Left lung (tissue), 4 donors: ENCODE measurements at regions not wholly inside any gene's neighbourhood (a gene's known extent, or its start where the extent isn't known, plus 50 kb on each side); places are given as distances from the start of the nearest gene placed in this dataset.
A peak's percentile ranks its signal among the peaks of the same experiment; 100 is the strongest.

ENCODE experiments used
- ATAC-seq: fragments of 200-7000 bp; cut with Tn5 transposase; one replicate; pipeline ENCODE4 v1.9.1; 2020; ENCODE audit warnings: moderate library complexity
- DNase-seq, 4 donors: peaks; one replicate each; pipeline ENCODE4 v3.0.0-alpha.2; 2013 to 2020
- H3K27ac ChIP-seq, 2 donors: fragments of 200-600 bp; sonication (generic) in 1 of 2; one replicate each; pipeline versions ENCODE4 v1.5.0 to v1.8.0; 2020 to 2021
- H3K27me3 ChIP-seq, 2 donors: fragments of 200-600 bp; sonication (generic) in 1 of 2; one replicate each; pipeline versions ENCODE4 v1.5.0 to v1.8.0; 2020 to 2021
- H3K36me3 ChIP-seq, 2 donors: fragments of 200-600 bp; sonication (generic) in 1 of 2; one replicate each; pipeline versions ENCODE4 v1.5.0 to v1.8.0; 2020 to 2021
- H3K4me1 ChIP-seq, 2 donors: fragments of 200-600 bp; one replicate each; pipeline ENCODE4 v1.8.0; 2021
- H3K4me3 ChIP-seq, 2 donors: fragments of 200-600 bp; sonication (generic) in 1 of 2; one replicate each; pipeline versions ENCODE4 v1.5.0 to v1.8.0; 2020 to 2021; ENCODE audit warnings: mild to moderate bottlenecking in 1 of 2
- H3K9me3 ChIP-seq, 2 donors: fragments of 200-600 bp; sonication (generic) in 1 of 2; one replicate each; pipeline versions ENCODE4 v1.5.0 to v1.8.0; 2020 to 2021
- intact Hi-C, 2 donors: fragments of 100-400 bp; cut with DNase I; formaldehyde crosslinking; loops; one replicate each; pipeline versions ENCODE4 v1.11.2 to v1.14.2; 2022
- TF ChIP-seq, protein P1 (sequence below), 2 donors: fragments of 200-600 bp; sonication (generic) in 1 of 2; IDR thresholded peaks; one replicate each; pipeline versions ENCODE4 v1.5.0 to v1.8.0; 2021; ENCODE audit warnings: antibody characterized with exemption in 2 of 2
- donor health status: DM: no; HTN: yes; CAD: no.
- donor health status: DM: no; HTN: no; CAD: no.

DNA sequence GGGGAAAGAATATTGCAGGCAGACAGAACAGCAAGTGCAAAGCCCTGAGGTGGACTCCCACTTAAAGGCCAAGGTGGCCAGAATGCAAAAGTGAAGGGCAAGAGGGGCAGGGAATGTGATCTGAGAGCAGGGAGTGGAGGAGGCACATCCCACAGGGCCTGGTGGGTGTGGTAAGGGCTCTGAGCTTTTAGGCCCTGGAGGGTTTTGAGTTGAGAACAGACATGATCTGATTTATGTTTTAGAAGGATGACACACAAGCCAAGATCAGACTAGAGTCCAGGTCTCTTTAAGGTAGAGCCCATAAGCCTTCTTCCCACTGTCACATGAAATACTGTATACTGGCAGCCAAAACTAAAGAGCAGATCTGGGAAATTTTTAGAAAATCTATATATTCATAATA, 162.5 kb downstream of the SLC38A4 start:
- DNase-seq, result no peak
- no peak for ATAC-seq
- no peak overlapping the region for H3K27ac ChIP-seq
- TF ChIP-seq, protein P1, sequence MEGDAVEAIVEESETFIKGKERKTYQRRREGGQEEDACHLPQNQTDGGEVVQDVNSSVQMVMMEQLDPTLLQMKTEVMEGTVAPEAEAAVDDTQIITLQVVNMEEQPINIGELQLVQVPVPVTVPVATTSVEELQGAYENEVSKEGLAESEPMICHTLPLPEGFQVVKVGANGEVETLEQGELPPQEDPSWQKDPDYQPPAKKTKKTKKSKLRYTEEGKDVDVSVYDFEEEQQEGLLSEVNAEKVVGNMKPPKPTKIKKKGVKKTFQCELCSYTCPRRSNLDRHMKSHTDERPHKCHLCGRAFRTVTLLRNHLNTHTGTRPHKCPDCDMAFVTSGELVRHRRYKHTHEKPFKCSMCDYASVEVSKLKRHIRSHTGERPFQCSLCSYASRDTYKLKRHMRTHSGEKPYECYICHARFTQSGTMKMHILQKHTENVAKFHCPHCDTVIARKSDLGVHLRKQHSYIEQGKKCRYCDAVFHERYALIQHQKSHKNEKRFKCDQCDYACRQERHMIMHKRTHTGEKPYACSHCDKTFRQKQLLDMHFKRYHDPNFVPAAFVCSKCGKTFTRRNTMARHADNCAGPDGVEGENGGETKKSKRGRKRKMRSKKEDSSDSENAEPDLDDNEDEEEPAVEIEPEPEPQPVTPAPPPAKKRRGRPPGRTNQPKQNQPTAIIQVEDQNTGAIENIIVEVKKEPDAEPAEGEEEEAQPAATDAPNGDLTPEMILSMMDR (IDR thresholded peaks at IDR 0.05), result no peak
- intact Hi-C loops, result no loop called here
- H3K9me3 ChIP-seq, result no peaks in the 10 kb centered on the region
- no peaks in the 10 kb centered on the region for H3K27me3 ChIP-seq
- peaks cover 11 to 38% of the 10 kb centered on the region in 2 donors for H3K4me1 ChIP-seq
- no peak overlapping the region for H3K4me3 ChIP-seq
- H3K36me3 ChIP-seq, result no peaks in the 10 kb centered on the region

DNA sequence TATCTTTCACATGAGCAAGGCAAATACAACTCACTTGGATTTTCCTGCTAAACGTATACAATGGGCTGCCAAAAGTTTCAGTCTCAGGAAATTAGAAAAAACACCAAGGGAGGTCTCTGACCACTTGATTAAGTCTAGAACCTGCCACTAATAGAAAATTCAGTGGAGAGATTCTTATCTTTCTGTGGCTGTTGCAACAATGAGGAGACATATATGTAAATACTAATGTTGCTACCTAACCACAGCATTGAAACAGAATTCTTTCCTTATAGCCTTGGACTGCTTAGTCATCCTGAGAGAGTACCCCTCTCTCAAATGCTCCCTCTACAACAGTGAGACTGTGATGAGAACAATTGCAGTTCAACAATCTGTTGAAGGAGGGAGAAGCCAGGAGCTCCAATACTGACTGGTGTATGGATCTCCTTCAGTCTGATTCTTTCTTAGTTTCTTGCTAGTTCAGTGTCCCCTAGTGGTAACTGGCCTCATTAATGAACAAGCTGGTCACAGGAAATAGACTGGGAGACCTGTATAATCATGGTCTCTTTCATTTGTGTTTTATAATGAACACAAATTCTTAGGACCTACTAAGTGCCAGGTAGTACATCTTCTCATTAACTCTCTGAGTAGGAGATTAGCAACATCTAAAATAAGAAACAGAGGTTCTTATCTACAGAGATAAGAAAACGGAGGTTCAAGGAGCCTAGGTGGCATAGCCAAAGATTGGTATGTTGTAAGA, 164.5 kb downstream of the SLC38A4 start:
- Histone ChIP-seq H3K27me3 (no peaks in the 10 kb centered on the region), H3K4me1 (peaks cover 11 to 38% of the 10 kb centered on the region in 2 donors), H3K36me3 (no peaks in the 10 kb centered on the region), H3K27ac (peak overlapping the region; percentile 53 to 71), H3K4me3 (no peak overlapping the region), H3K9me3 (no peaks in the 10 kb centered on the region)
- ATAC-seq (peak; percentile 93), DNase-seq (peak in 2 of 4 donors; percentile 61 to 80)
- TF ChIP-seq, protein P1 (IDR thresholded peaks at IDR 0.05), result peak; percentile 61 to 68
- intact Hi-C loops, result no loop called here

DNA sequence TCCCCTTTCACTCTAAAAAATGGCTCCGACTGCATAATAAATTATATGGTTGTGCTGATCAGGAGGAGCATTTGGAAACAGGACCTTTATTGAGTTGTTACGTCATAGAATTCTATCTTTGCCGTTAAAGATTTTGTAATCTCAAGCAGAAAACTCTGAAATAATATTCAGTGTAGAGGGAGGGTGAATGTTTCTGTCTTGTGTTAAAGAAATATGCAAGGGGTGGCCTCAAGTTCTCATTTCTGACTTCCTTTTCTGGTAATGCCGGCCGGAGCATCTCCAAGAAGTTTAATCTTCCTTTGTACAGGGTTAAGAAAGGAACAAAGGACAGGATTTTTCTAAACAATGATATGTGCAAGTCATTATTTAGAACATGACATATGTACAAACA, 165.1 kb downstream of the SLC38A4 start:
- Histone ChIP-seq H3K4me1 (peaks cover 11 to 38% of the 10 kb centered on the region in 2 donors), H3K27me3 (no peaks in the 10 kb centered on the region), H3K27ac (peak overlapping the region; percentile 53 to 71), H3K9me3 (no peaks in the 10 kb centered on the region), H3K36me3 (no peaks in the 10 kb centered on the region), H3K4me3 (no peak overlapping the region)
- ATAC-seq, result peak; percentile 34
- intact Hi-C loops, result no loop called here
- TF ChIP-seq, protein P1 (IDR thresholded peaks at IDR 0.05), result no peak
- no peak for DNase-seq

DNA sequence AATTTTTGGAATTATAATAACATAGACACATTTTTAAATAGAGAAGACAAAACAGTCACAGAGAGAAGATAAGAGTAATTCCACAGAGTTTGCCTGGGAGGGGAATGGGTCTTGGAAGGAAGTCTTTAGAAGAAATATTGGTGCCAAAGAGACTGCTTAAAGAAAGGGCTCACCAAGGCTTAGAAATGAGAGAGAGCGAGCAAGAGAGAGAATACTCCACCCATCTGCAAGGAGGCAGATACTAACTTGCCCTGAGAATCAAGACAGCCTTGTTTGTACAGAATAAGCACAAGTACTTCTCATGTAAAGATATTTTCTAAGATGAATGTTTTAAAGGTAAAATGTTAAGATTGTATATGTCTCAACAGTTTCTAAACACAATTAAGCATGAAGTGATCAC, 165.5 kb downstream of the SLC38A4 start:
- intact Hi-C loops, result no loop called here
- TF ChIP-seq, protein P1 (IDR thresholded peaks at IDR 0.05), result no peak
- DNase-seq, result no peak

DNA sequence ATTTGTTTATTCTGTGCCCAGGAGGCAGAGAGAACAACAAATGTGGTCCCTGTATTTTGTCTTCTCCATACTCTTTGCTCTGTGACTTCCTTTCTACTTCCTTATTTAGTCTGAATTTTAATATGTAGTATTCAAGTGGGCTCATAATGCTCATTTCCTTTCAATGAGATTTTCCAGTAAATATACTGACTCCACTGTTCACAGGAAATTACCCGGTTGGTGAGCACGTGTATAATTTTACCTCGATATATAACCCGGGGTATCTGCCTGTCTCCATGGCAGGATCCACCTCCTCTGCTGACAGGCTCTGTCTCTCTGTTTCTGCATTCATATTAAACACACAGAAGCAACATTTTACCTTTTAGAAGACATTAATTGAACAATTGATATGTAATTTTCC, 166.0 kb downstream of the SLC38A4 start:
- no peaks in the 10 kb centered on the region for H3K27me3 ChIP-seq
- peaks cover 11 to 34% of the 10 kb centered on the region in 2 donors for H3K4me1 ChIP-seq
- H3K27ac ChIP-seq, result peak overlapping the region; percentile 53 to 71
- H3K9me3 ChIP-seq, result no peaks in the 10 kb centered on the region
- TF ChIP-seq, protein P1 (IDR thresholded peaks at IDR 0.05), result no peak
- H3K4me3 ChIP-seq, result no peak overlapping the region
- no peaks in the 10 kb centered on the region for H3K36me3 ChIP-seq
- no peak for ATAC-seq
- intact Hi-C loops, result no loop called here
- no peak for DNase-seq

More for the DNA sequence above, 165.5 kb downstream of the SLC38A4 start:
- Histone ChIP-seq H3K4me3 (no peak overlapping the region), H3K9me3 (no peaks in the 10 kb centered on the region), H3K27me3 (no peaks in the 10 kb centered on the region), H3K36me3 (no peaks in the 10 kb centered on the region), H3K27ac (peak overlapping the region; percentile 53 to 71), H3K4me1 (peaks cover 11 to 38% of the 10 kb centered on the region in 2 donors)
- ATAC-seq, result no peak
